Activated naive CD8-positive, alpha-beta T cell (primary cell): ENCODE measurements at regions not wholly inside any gene's neighbourhood (a gene's known extent, or its start where the extent isn't known, plus 50 kb on each side); places are given as distances from the start of the nearest gene placed in this dataset.

Source experiments
- H3K27ac Mint-ChIP-seq: one replicate; pipeline ENCODE4 v1.8.0; 2021; ENCODE audit warnings: mixed read lengths
- H3K27me3 Mint-ChIP-seq: one replicate; pipeline ENCODE4 v1.8.0; 2021; ENCODE audit warnings: mixed read lengths
- H3K36me3 Mint-ChIP-seq: one replicate; pipeline ENCODE4 v1.8.0; 2021; ENCODE audit warnings: mixed read lengths
- H3K4me1 Mint-ChIP-seq: one replicate; pipeline ENCODE4 v1.8.0; 2021; ENCODE audit warnings: low read depth, mixed read lengths
- H3K4me3 Mint-ChIP-seq: one replicate; pipeline ENCODE4 v1.8.0; 2021; ENCODE audit warnings: mild to moderate bottlenecking, mixed read lengths
- H3K9me3 Mint-ChIP-seq: one replicate; pipeline ENCODE4 v1.8.0; 2021; ENCODE audit warnings: low read depth, mixed read lengths

- Mint-ChIP-seq H3K27me3 (no peaks in the 10 kb centered on the region), H3K27ac (peak overlapping the region; percentile 94), H3K36me3 (peaks cover 19% of the 10 kb centered on the region), H3K9me3 (no peaks in the 10 kb centered on the region), H3K4me1 (peaks cover 59% of the 10 kb centered on the region), H3K4me3 (peak overlapping the region; percentile 99)
These were observed 570.4 kb upstream of the DIPK2B start for GRCh38 chrX:45771114-45771513.

GRCh38 chrX:45769761-45770582, 569.3 kb upstream of the DIPK2B start:
- Mint-ChIP-seq H3K4me1 (peaks cover 56% of the 10 kb centered on the region), H3K9me3 (no peaks in the 10 kb centered on the region)

DNA sequence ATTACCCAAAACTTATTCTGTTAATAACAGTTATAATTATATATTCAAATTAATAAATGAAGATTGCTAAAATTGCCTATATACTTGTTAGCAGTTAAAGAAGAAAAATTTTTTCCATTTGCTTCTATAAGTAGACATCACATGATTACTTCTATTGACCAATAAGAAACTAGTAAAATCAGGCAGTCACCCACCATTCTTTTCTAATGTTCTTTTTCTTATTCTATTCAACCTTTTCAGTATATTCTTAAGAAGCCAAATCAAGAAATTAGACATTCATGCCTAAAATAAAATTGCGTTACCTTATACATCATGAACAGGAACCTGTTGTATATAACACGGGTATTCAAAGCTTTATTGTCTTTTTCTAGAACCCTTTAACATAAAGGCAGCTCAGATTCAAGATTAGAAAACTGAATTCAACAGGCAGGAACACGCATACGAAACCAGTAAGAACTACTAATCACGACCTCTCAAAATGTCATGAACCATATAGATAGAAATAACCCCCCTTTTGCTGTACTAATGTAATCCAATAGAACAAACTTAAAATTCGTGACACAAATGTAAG, 568.1 kb upstream of the DIPK2B start:
- Mint-ChIP-seq H3K27ac (peak overlapping the region; percentile 95), H3K36me3 (peaks cover 19% of the 10 kb centered on the region), H3K9me3 (no peaks in the 10 kb centered on the region), H3K27me3 (no peaks in the 10 kb centered on the region), H3K4me3 (peak overlapping the region; percentile 99), H3K4me1 (peaks cover 55% of the 10 kb centered on the region)

More at GRCh38 chrX:45769761-45770582, 569.3 kb upstream of the DIPK2B start:
- H3K27me3 Mint-ChIP-seq, result no peaks in the 10 kb centered on the region
- peak overlapping the region; percentile 99 for H3K4me3 Mint-ChIP-seq
- peaks cover 19% of the 10 kb centered on the region for H3K36me3 Mint-ChIP-seq
- H3K27ac Mint-ChIP-seq, result peak overlapping the region; percentile 95

- Mint-ChIP-seq H3K9me3 (no peaks in the 10 kb centered on the region), H3K36me3 (peaks cover 20% of the 10 kb centered on the region), H3K27ac (peak overlapping the region; percentile 97), H3K27me3 (no peaks in the 10 kb centered on the region), H3K4me3 (peak overlapping the region; percentile 99), H3K4me1 (peaks cover 54% of the 10 kb centered on the region)
These were observed 566.4 kb upstream of the DIPK2B start for GRCh38 chrX:45766981-45767501.

- no peaks in the 10 kb centered on the region for H3K9me3 Mint-ChIP-seq
- H3K36me3 Mint-ChIP-seq, result peaks cover 19% of the 10 kb centered on the region
- peaks cover 52% of the 10 kb centered on the region for H3K4me1 Mint-ChIP-seq
These were observed 565.1 kb upstream of the DIPK2B start for GRCh38 chrX:45765767-45766166.

DNA sequence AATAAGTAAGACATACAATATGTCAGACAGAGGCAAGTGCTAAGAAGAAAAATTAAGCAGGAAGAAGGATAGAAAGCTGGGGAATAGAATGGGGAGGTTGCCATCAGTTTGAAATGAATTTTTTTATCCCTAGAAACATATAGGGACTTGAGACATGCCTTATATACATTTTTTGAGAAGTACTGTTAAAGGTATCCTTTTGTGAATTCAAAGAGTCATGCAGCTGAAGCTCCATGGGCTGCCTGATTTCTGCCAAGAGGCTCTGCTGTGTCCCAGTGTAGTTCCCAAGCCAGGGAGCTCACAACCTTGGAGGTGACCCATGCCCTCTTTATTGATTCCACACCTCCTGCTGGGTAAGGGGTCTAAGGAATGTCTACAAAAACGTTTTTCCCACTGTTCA, 564.6 kb upstream of the DIPK2B start:
- Mint-ChIP-seq H3K27ac (peak overlapping the region; percentile 54), H3K4me3 (peak overlapping the region; percentile 99), H3K27me3 (no peaks in the 10 kb centered on the region), H3K36me3 (peaks cover 22% of the 10 kb centered on the region), H3K4me1 (peaks cover 55% of the 10 kb centered on the region), H3K9me3 (no peaks in the 10 kb centered on the region)

More at GRCh38 chrX:45765767-45766166, 565.1 kb upstream of the DIPK2B start:
- peak overlapping the region; percentile 99 for H3K4me3 Mint-ChIP-seq
- peak overlapping the region; percentile 54 for H3K27ac Mint-ChIP-seq
- no peaks in the 10 kb centered on the region for H3K27me3 Mint-ChIP-seq

GRCh38 chrX:45762699-45763647, 562.3 kb upstream of the DIPK2B start:
- peak overlapping the region; percentile 89 for H3K27ac Mint-ChIP-seq
- H3K9me3 Mint-ChIP-seq, result no peaks in the 10 kb centered on the region
- H3K4me3 Mint-ChIP-seq, result peak overlapping the region; percentile 75
- H3K27me3 Mint-ChIP-seq, result no peaks in the 10 kb centered on the region
- peaks cover 22% of the 10 kb centered on the region for H3K36me3 Mint-ChIP-seq
- H3K4me1 Mint-ChIP-seq, result peaks cover 75% of the 10 kb centered on the region

DNA sequence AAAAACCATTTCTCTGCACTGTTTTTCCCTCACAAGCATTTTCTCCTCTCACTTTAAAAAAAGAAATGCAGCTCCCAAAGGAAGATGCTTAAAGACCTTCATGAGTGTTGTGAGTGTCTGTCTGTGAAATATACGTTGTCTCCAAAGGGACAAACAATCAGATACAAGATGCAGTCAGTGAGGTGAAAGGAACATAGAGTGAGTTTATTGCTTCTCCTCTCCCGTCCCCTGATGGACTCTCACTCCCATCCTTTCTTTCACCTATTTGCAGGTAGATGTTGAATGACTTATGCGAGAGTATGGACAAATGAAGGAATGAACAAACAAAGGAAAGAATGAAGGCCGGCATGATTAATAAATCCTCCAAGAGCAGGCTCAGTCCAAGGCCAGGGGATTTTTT, 561.2 kb upstream of the DIPK2B start:
- Mint-ChIP-seq H3K4me1 (peaks cover 78% of the 10 kb centered on the region), H3K4me3 (peak overlapping the region; percentile 75), H3K27ac (peak overlapping the region; percentile 89), H3K36me3 (peaks cover 20% of the 10 kb centered on the region), H3K9me3 (no peaks in the 10 kb centered on the region), H3K27me3 (no peaks in the 10 kb centered on the region)

DNA sequence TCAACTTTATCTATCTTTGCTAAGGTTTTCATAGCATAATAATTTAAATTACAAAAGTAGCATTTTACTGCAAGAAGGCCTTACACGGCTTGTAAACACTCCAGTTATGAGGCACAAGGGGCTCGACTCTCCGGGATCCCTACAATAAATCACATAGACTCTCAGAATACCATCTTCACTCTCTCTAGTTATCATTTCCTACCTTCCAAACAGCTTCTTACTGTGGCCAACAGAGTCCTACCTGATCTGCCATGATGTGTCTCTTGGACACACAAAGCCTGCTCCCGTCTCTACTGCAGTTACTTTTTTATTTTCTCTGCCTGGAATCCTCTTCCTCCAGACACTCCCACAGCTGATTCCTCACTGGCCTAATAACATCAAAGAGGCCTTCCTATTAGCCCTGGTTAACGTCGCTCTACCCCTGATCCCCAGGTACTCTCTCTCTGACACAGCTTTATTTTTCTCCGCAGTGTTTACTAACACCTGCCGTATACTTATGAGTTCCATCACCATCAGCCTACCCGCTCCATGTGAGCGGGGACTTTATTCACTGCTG, 559.6 kb upstream of the DIPK2B start:
- H3K4me1 Mint-ChIP-seq, result peaks cover 90% of the 10 kb centered on the region
- H3K4me3 Mint-ChIP-seq, result peak overlapping the region; percentile 83
- peak overlapping the region; percentile 62 for H3K27ac Mint-ChIP-seq
- no peaks in the 10 kb centered on the region for H3K27me3 Mint-ChIP-seq
- H3K36me3 Mint-ChIP-seq, result peaks cover 18% of the 10 kb centered on the region
- no peaks in the 10 kb centered on the region for H3K9me3 Mint-ChIP-seq

DNA sequence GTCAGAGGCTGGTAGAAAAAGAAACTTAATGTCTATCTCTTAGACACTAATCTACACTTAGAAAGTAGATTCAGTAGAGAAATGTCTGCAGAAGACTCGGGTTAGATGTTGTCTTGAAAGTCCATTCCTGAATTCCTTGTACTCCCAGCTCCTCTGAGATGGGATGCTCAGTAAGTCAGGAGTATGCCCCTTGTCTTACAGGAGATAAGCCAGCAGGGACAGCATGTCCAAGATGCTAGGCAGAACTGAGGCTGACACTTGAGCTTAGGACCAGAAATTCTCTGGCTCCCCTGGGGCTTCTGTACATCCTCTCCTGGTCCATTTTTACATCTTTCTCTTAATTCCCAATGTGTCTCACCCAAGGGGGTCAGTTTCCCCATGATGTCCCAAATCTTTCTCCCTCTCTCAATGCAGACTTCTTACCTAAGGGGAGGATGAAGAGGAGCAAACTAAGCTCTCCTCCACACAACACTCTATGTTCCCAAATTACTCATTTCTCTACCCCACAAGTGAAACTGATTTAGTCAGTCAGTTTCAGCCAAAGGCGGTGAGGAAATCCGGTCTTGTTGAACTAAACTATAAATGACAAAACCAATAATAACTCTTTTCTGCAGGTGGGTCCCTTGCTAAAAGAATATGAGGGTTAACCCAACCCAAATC, 558.2 kb upstream of the DIPK2B start:
- Mint-ChIP-seq H3K36me3 (peaks cover 18% of the 10 kb centered on the region), H3K4me3 (peak overlapping the region; percentile 83), H3K27ac (peak overlapping the region; percentile 97), H3K9me3 (no peaks in the 10 kb centered on the region), H3K27me3 (no peaks in the 10 kb centered on the region), H3K4me1 (peaks cover 81% of the 10 kb centered on the region)

- H3K27me3 Mint-ChIP-seq, result no peaks in the 10 kb centered on the region
- H3K4me3 Mint-ChIP-seq, result peak overlapping the region; percentile 83
- H3K36me3 Mint-ChIP-seq, result peaks cover 18% of the 10 kb centered on the region
- no peaks in the 10 kb centered on the region for H3K9me3 Mint-ChIP-seq
- H3K27ac Mint-ChIP-seq, result peak overlapping the region; percentile 97
- peaks cover 76% of the 10 kb centered on the region for H3K4me1 Mint-ChIP-seq
These were observed 557.6 kb upstream of the DIPK2B start for GRCh38 chrX:45758319-45758718.

GRCh38 chrX:45757272-45757671, 556.6 kb upstream of the DIPK2B start:
- Mint-ChIP-seq H3K27me3 (no peaks in the 10 kb centered on the region), H3K9me3 (no peaks in the 10 kb centered on the region), H3K36me3 (peaks cover 16% of the 10 kb centered on the region), H3K27ac (peak overlapping the region; percentile 97), H3K4me3 (peak overlapping the region; percentile 54), H3K4me1 (peaks cover 66% of the 10 kb centered on the region)

GRCh38 chrX:45756557-45756956, 555.9 kb upstream of the DIPK2B start:
- peaks cover 13% of the 10 kb centered on the region for H3K36me3 Mint-ChIP-seq
- peak overlapping the region; percentile 54 for H3K4me3 Mint-ChIP-seq
- H3K27me3 Mint-ChIP-seq, result no peaks in the 10 kb centered on the region
- H3K9me3 Mint-ChIP-seq, result no peaks in the 10 kb centered on the region
- H3K4me1 Mint-ChIP-seq, result peaks cover 59% of the 10 kb centered on the region
- peak overlapping the region; percentile 61 for H3K27ac Mint-ChIP-seq

GRCh38 chrX:45755703-45756102, 555.0 kb upstream of the DIPK2B start:
- Mint-ChIP-seq H3K9me3 (no peaks in the 10 kb centered on the region), H3K4me3 (peak overlapping the region; percentile 36), H3K27me3 (no peaks in the 10 kb centered on the region), H3K36me3 (peaks cover 13% of the 10 kb centered on the region), H3K4me1 (peaks cover 54% of the 10 kb centered on the region), H3K27ac (peak overlapping the region; percentile 61)
